Parathyroid adenoma (tissue), 2 donors: ENCODE measurements at regions not wholly inside any gene's neighbourhood (a gene's known extent, or its start where the extent isn't known, plus 50 kb on each side); places are given as distances from the start of the nearest gene placed in this dataset.

Source experiments
- H2AFZ ChIP-seq: fragments of 300-600 bp; sonication (generic); one replicate; pipeline ENCODE4 v1.7.0; 2017; ENCODE audit warnings: antibody characterized with exemption, mild to moderate bottlenecking
- H3K27ac ChIP-seq: fragments of 300-600 bp; sonication (generic); one replicate; pipeline ENCODE4 v1.7.0; 2017
- H3K27me3 ChIP-seq: fragments of 300-600 bp; sonication (generic); one replicate; pipeline ENCODE4 v1.7.0; 2017; ENCODE audit warnings: low read length; ENCODE audit not compliant: control insufficient read depth, insufficient read depth
- H3K36me3 ChIP-seq: fragments of 300-600 bp; sonication (generic); one replicate; pipeline ENCODE4 v1.7.0; 2017; ENCODE audit warnings: low read length; ENCODE audit not compliant: control insufficient read depth, insufficient read depth
- H3K4me1 ChIP-seq: fragments of 300-600 bp; sonication (generic); one replicate; pipeline ENCODE4 v1.7.0; 2017; ENCODE audit warnings: control low read depth
- H3K4me2 ChIP-seq: fragments of 300-600 bp; sonication (generic); one replicate; pipeline ENCODE4 v1.7.0; 2017; ENCODE audit warnings: low read length
- H3K4me3 ChIP-seq: fragments of 300-600 bp; sonication (generic); one replicate; pipeline ENCODE4 v1.7.0; 2017; ENCODE audit warnings: low read depth, low read length
- H3K79me2 ChIP-seq: fragments of 300-600 bp; sonication (generic); one replicate; pipeline ENCODE4 v1.7.0; 2017; ENCODE audit warnings: control low read depth
- H3K9ac ChIP-seq: fragments of 300-600 bp; sonication (generic); one replicate; pipeline ENCODE4 v1.7.0; 2017; ENCODE audit warnings: mild to moderate bottlenecking
- H3K9me3 ChIP-seq: fragments of 300-600 bp; sonication (generic); one replicate; pipeline ENCODE4 v1.7.0; 2017; ENCODE audit warnings: low read length; ENCODE audit not compliant: control insufficient read depth
- CTCF ChIP-seq: fragments of 300-600 bp; sonication (generic); IDR thresholded peaks from one replicate; pipeline ENCODE4 v1.7.0; 2017; ENCODE audit warnings: antibody characterized with exemption, mild to moderate bottlenecking
- donor health status: primary hyperparathyroidism.

- no peak overlapping the region for H3K9ac ChIP-seq
- H3K79me2 ChIP-seq: no peaks in the 10 kb centered on the region
- H3K4me2 ChIP-seq: no peak overlapping the region
- H2AFZ ChIP-seq: no peak overlapping the region
- H3K4me3 ChIP-seq: no peak overlapping the region
- H3K4me1 ChIP-seq: peaks cover 12% of the 10 kb centered on the region
- H3K27ac ChIP-seq: no peak overlapping the region
- H3K9me3 ChIP-seq: no peaks in the 10 kb centered on the region
- no peaks in the 10 kb centered on the region for H3K36me3 ChIP-seq
- TF ChIP-seq CTCF: no peak
- no peaks in the 10 kb centered on the region for H3K27me3 ChIP-seq
These were observed 265.8 kb upstream of the ZNF717 start for GRCh38 chr3:76051145-76051544.

GRCh38 chr3:76054404-76054803, 269.1 kb upstream of the ZNF717 start:
- Histone ChIP-seq H3K27ac (no peak overlapping the region), H3K4me1 (peaks cover 12% of the 10 kb centered on the region), H3K9ac (no peak overlapping the region), H2AFZ (no peak overlapping the region), H3K27me3 (no peaks in the 10 kb centered on the region), H3K4me2 (no peak overlapping the region), H3K36me3 (no peaks in the 10 kb centered on the region), H3K79me2 (no peaks in the 10 kb centered on the region), H3K9me3 (no peaks in the 10 kb centered on the region), H3K4me3 (no peak overlapping the region)
- TF ChIP-seq CTCF: no peak

GRCh38 chr3:76061654-76062053, 276.3 kb upstream of the ZNF717 start:
- Histone ChIP-seq H3K27ac (no peak overlapping the region), H3K36me3 (no peaks in the 10 kb centered on the region), H3K27me3 (no peaks in the 10 kb centered on the region), H3K9me3 (no peaks in the 10 kb centered on the region), H2AFZ (no peak overlapping the region), H3K4me1 (no peaks in the 10 kb centered on the region), H3K4me2 (no peak overlapping the region), H3K4me3 (no peak overlapping the region), H3K79me2 (no peaks in the 10 kb centered on the region), H3K9ac (no peak overlapping the region)
- no peak for TF ChIP-seq CTCF

GRCh38 chr3:76063019-76063418, 277.7 kb upstream of the ZNF717 start:
- TF ChIP-seq CTCF: no peak
- H3K27me3 ChIP-seq: no peaks in the 10 kb centered on the region
- no peak overlapping the region for H3K4me3 ChIP-seq
- H3K36me3 ChIP-seq: no peaks in the 10 kb centered on the region
- H2AFZ ChIP-seq: no peak overlapping the region
- no peaks in the 10 kb centered on the region for H3K79me2 ChIP-seq
- no peaks in the 10 kb centered on the region for H3K9me3 ChIP-seq
- no peak overlapping the region for H3K9ac ChIP-seq
- H3K4me1 ChIP-seq: no peaks in the 10 kb centered on the region
- no peak overlapping the region for H3K27ac ChIP-seq
- no peak overlapping the region for H3K4me2 ChIP-seq

- Histone ChIP-seq H3K4me2 (no peak overlapping the region), H2AFZ (peak overlapping the region; percentile 28), H3K79me2 (no peaks in the 10 kb centered on the region), H3K9me3 (no peaks in the 10 kb centered on the region), H3K27ac (no peak overlapping the region), H3K4me1 (no peaks in the 10 kb centered on the region), H3K36me3 (no peaks in the 10 kb centered on the region), H3K9ac (no peak overlapping the region), H3K4me3 (no peak overlapping the region), H3K27me3 (no peaks in the 10 kb centered on the region)
- TF ChIP-seq CTCF: no peak
These were observed 278.5 kb upstream of the ZNF717 start for GRCh38 chr3:76063811-76064210.
